Epithelial cell of esophagus (primary cell): ENCODE measurements at regions not wholly inside any gene's neighbourhood (a gene's known extent, or its start where the extent isn't known, plus 50 kb on each side); places are given as distances from the start of the nearest gene placed in this dataset.

Experiments
- DNase-seq: peaks from one replicate; pipeline ENCODE4 v3.0.0; 2010; ENCODE audit warnings: low read depth
- H3K4me3 ChIP-seq: 2 replicates; pipeline ENCODE4 v1.5.1; 2011; ENCODE audit warnings: mild to moderate bottlenecking, low read length, control low read depth
- CTCF ChIP-seq: IDR thresholded peaks from 2 replicates; pipeline ENCODE4 v1.5.1; 2011; ENCODE audit warnings: low read depth, mild to moderate bottlenecking, low read length, control low read depth, inconsistent platforms; ENCODE audit not compliant: insufficient read depth; ENCODE audit errors: missing control alignments

- no peak overlapping the region for H3K4me3 ChIP-seq
- no peak for TF ChIP-seq CTCF
- peak; percentile 82 for DNase-seq
Measured at GRCh38 chr12:11500188-11500860, 105.0 kb upstream of the PRB2 start.

- no peak overlapping the region for H3K4me3 ChIP-seq
- no peak for TF ChIP-seq CTCF
- DNase-seq: no peak
Measured at GRCh38 chr12:11500861-11501230, 105.5 kb upstream of the PRB2 start.

- DNase-seq: peak; percentile 42
- no peak overlapping the region for H3K4me3 ChIP-seq
- TF ChIP-seq CTCF: no peak
Measured at GRCh38 chr12:11508699-11509098, 113.3 kb upstream of the PRB2 start.

GRCh38 chr12:11509326-11509725 is 114.0 kb upstream of the PRB2 start:
- no peak overlapping the region for H3K4me3 ChIP-seq

GRCh38 chr12:11510671-11511070 is 115.3 kb upstream of the PRB2 start:
- DNase-seq: no peak
- no peak for TF ChIP-seq CTCF
- no peak overlapping the region for H3K4me3 ChIP-seq

More at GRCh38 chr12:11509326-11509725, 114.0 kb upstream of the PRB2 start:
- no peak for TF ChIP-seq CTCF
- DNase-seq: no peak

GRCh38 chr12:11513288-11513687 is 117.9 kb upstream of the PRB2 start:
- no peak for DNase-seq
- no peak for TF ChIP-seq CTCF
- no peak overlapping the region for H3K4me3 ChIP-seq

- no peak overlapping the region for H3K4me3 ChIP-seq
- DNase-seq: no peak
- no peak for TF ChIP-seq CTCF
Measured at GRCh38 chr12:11517080-11517479, 121.7 kb upstream of the PRB2 start.
